ENCODE measurements at regions not wholly inside any gene's neighbourhood (a gene's known extent, or its start where the extent isn't known, plus 50 kb on each side); places are given as distances from the start of the nearest gene placed in this dataset.

GRCh38 chr15:66860844-66861243, 158.8 kb downstream of the SMAD6 start:
- H3K36me3 ChIP-seq (ENCODE audit: insufficient read depth, low read depth, low read length), result no peaks in the 10 kb centered on the region
- H3K27ac ChIP-seq (ENCODE audit: low read length), result no peak overlapping the region

DNA sequence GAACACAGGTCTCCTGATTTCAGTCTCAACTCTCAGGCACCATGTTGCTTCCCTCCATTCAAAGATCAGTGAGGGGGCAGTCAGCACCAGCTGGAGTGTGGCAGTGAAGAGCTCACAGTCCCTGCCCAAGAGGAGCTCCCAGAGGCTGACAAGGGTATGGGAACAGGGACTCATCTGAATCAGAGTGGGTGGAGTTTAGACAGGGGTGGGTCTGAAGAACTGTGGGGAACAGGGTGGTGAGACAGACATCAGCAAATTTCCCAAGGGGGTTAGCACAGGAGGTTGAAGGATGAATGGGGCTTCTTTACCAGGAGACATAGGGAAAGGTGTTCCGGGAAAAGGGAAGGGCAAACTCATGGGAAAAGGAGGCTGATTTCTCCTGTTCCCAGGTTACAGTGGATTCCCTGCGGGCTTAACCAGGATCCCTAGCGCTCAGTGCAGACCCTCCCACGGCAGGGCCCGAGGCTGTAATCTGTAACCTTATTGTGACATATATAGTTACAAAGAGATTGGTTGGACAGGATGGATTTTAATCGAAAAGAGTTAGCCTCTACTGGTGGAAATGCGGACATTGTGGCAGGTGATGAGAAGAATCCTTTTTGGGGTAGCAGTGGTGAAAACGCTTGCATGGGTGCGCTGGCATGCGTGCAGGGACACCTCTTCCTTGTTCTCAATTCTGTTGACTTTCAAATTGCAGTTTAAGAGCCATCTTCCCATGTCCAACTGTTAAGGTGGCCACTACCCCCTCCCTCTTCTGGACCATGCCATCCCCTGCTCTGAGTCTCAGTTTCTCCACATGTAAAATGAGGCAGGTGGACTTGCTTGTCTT, 160.3 kb downstream of the SMAD6 start:
- H3K36me3 ChIP-seq (ENCODE audit: insufficient read depth, low read depth, low read length), result no peaks in the 10 kb centered on the region
- H3K27ac ChIP-seq (ENCODE audit: low read length), result no peak overlapping the region
- no peaks in the 10 kb centered on the region for H3K9me3 ChIP-seq (ENCODE audit: insufficient read depth, low read depth, low read length)
- H3K4me1 ChIP-seq (ENCODE audit: insufficient read depth, low read length), result 0 out of 2 replicates have a peak, but pooled peaks cover 3% of the 10 kb centered on the region
- no peak overlapping the region for H3K9ac ChIP-seq (ENCODE audit: low read depth, low read length)
- H3K4me3 ChIP-seq (ENCODE audit: low read length), result no peak overlapping the region
- H3K27me3 ChIP-seq (ENCODE audit: insufficient read depth, low read length), result no peaks in the 10 kb centered on the region

More at GRCh38 chr15:66860844-66861243, 158.8 kb downstream of the SMAD6 start:
- no peak overlapping the region for H3K4me3 ChIP-seq (ENCODE audit: low read length)
- H3K4me1 ChIP-seq (ENCODE audit: insufficient read depth, low read length), result no peaks in the 10 kb centered on the region
- no peaks in the 10 kb centered on the region for H3K27me3 ChIP-seq (ENCODE audit: insufficient read depth, low read length)
- no peaks in the 10 kb centered on the region for H3K9me3 ChIP-seq (ENCODE audit: insufficient read depth, low read depth, low read length)
- H3K9ac ChIP-seq (ENCODE audit: low read depth, low read length), result no peak overlapping the region

GRCh38 chr15:66862940-66863335, 160.9 kb downstream of the SMAD6 start:
- Histone ChIP-seq H3K4me1 (ENCODE audit: insufficient read depth, low read length) (0 out of 2 replicates have a peak, but pooled peaks cover 3% of the 10 kb centered on the region), H3K9me3 (ENCODE audit: insufficient read depth, low read depth, low read length) (no peaks in the 10 kb centered on the region), H3K27me3 (ENCODE audit: insufficient read depth, low read length) (no peaks in the 10 kb centered on the region), H3K9ac (ENCODE audit: low read depth, low read length) (no peak overlapping the region), H3K4me3 (ENCODE audit: low read length) (no peak overlapping the region), H3K27ac (ENCODE audit: low read length) (no peak overlapping the region), H3K36me3 (ENCODE audit: insufficient read depth, low read depth, low read length) (no peaks in the 10 kb centered on the region)

- no peak overlapping the region for H3K9ac ChIP-seq (ENCODE audit: low read depth, low read length)
- no peak overlapping the region for H3K4me3 ChIP-seq (ENCODE audit: low read length)
- 0 out of 2 replicates have a peak, but pooled peaks cover 3% of the 10 kb centered on the region for H3K4me1 ChIP-seq (ENCODE audit: insufficient read depth, low read length)
- H3K36me3 ChIP-seq (ENCODE audit: insufficient read depth, low read depth, low read length), result no peaks in the 10 kb centered on the region
- H3K27ac ChIP-seq (ENCODE audit: low read length), result no peak overlapping the region
- H3K9me3 ChIP-seq (ENCODE audit: insufficient read depth, low read depth, low read length), result no peaks in the 10 kb centered on the region
- H3K27me3 ChIP-seq (ENCODE audit: insufficient read depth, low read length), result no peaks in the 10 kb centered on the region
These were observed 161.5 kb downstream of the SMAD6 start for GRCh38 chr15:66863390-66864085.

- Histone ChIP-seq H3K4me1 (ENCODE audit: insufficient read depth, low read length) (0 out of 2 replicates have a peak, but pooled peaks cover 3% of the 10 kb centered on the region), H3K9ac (ENCODE audit: low read depth, low read length) (no peak overlapping the region), H3K9me3 (ENCODE audit: insufficient read depth, low read depth, low read length) (no peaks in the 10 kb centered on the region), H3K27me3 (ENCODE audit: insufficient read depth, low read length) (no peaks in the 10 kb centered on the region), H3K27ac (ENCODE audit: low read length) (no peak overlapping the region), H3K36me3 (ENCODE audit: insufficient read depth, low read depth, low read length) (no peaks in the 10 kb centered on the region), H3K4me3 (ENCODE audit: low read length) (no peak overlapping the region)
These were observed 162.2 kb downstream of the SMAD6 start for GRCh38 chr15:66864086-66864830.

DNA sequence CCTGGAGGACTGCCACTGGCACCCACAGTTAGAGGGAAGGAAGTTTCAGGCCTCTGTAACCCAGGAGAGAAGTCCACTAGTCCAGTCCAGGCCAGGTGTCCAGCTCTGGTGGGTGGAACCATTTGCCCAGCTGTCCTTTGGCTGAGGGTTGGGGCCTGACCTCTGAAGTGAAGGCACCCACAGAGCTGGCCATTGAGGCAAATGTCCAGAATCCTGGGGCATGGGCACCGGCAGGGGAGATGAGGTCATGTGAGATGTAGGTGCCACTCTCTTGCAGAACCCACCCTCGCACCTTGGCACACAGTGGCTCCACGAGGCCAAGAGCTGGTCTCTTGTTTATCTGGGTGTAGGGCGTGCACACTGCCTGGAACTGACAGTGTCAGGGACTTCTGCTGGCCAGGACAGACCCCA, 162.8 kb downstream of the SMAD6 start:
- no peak overlapping the region for H3K9ac ChIP-seq (ENCODE audit: low read depth, low read length)
- no peak overlapping the region for H3K4me3 ChIP-seq (ENCODE audit: low read length)
- H3K27ac ChIP-seq (ENCODE audit: low read length), result no peak overlapping the region
- 0 out of 2 replicates have a peak, but pooled peaks cover 3% of the 10 kb centered on the region for H3K4me1 ChIP-seq (ENCODE audit: insufficient read depth, low read length)
- no peaks in the 10 kb centered on the region for H3K27me3 ChIP-seq (ENCODE audit: insufficient read depth, low read length)
- no peaks in the 10 kb centered on the region for H3K9me3 ChIP-seq (ENCODE audit: insufficient read depth, low read depth, low read length)
- H3K36me3 ChIP-seq (ENCODE audit: insufficient read depth, low read depth, low read length), result no peaks in the 10 kb centered on the region

DNA sequence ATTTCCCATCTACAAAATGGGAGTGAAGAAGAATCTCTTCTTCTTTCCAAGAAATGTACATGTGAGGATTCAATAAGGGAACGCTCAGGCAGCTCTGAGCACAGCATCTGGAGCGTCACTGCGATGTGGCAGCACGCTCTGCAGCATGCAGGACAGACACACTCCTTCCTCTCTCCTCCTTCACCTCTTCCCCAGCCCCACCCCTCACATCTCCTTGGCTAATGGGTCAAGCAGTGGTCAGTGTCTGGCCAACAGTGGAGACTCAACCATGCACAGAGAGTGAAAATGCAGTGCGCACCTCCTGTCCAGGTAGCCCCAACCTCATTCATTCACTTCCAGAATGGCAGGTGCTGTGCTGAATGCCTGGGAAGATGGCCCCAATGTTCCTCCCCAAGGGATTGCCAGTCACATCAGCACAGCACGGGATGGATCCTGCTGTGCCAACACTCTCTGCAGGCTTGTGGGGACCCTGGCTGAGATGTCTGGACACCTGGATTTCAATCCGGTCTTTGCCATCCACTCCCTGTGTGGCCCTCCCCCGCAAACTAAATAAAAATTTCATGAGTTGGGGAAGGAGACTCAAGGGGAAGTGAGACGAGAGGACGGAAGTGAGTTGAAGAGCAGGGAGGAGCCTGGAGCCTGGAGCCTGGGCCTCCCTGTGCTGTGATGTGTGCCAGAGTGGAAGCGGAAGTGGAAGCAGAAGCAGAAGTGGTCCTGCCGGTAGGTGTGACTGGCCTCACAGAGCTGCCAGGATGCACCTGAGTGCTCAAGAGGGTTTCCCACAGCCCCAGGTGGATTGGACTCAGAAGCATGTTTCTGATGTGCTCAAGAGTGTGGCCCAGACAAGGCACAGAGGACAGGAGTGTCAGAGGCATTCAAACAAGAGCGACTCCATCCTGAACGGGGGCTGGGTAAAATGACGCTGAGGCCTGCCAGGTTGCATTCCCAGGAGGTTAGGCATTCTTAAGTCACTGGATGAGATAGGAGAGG, 163.9 kb downstream of the SMAD6 start:
- H3K4me3 ChIP-seq (ENCODE audit: low read length), result no peak overlapping the region
- H3K9ac ChIP-seq (ENCODE audit: low read depth, low read length), result no peak overlapping the region
- no peaks in the 10 kb centered on the region for H3K9me3 ChIP-seq (ENCODE audit: insufficient read depth, low read depth, low read length)
- 0 out of 2 replicates have a peak, but pooled peaks cover 3% of the 10 kb centered on the region for H3K4me1 ChIP-seq (ENCODE audit: insufficient read depth, low read length)
- no peaks in the 10 kb centered on the region for H3K27me3 ChIP-seq (ENCODE audit: insufficient read depth, low read length)
- no peak overlapping the region for H3K27ac ChIP-seq (ENCODE audit: low read length)
- no peaks in the 10 kb centered on the region for H3K36me3 ChIP-seq (ENCODE audit: insufficient read depth, low read depth, low read length)

DNA sequence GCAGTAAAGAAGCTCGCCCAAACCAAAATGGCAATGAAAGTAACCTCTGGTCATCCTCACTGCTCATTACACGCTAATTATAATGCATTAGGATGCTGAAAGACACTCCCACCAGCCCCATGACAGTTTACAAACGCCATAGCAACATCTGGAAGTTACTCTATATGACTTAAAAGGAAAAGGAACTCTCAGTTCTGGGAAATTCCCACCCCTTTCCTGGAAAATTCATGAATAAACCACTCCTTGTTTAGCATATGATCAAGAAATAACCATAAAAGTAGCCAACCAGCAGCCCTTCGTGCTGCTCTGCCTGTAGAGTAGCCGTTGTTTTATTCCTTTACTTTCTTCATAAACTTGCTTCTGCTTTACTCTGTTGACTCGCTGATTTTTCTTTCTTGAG, 164.6 kb downstream of the SMAD6 start:
- no peaks in the 10 kb centered on the region for H3K9me3 ChIP-seq (ENCODE audit: insufficient read depth, low read depth, low read length)
- no peak overlapping the region for H3K4me3 ChIP-seq (ENCODE audit: low read length)
- H3K9ac ChIP-seq (ENCODE audit: low read depth, low read length), result no peak overlapping the region
- H3K36me3 ChIP-seq (ENCODE audit: insufficient read depth, low read depth, low read length), result no peaks in the 10 kb centered on the region
- no peak overlapping the region for H3K27ac ChIP-seq (ENCODE audit: low read length)
- no peaks in the 10 kb centered on the region for H3K27me3 ChIP-seq (ENCODE audit: insufficient read depth, low read length)
- H3K4me1 ChIP-seq (ENCODE audit: insufficient read depth, low read length), result 0 out of 2 replicates have a peak, but pooled peaks cover 3% of the 10 kb centered on the region

GRCh38 chr15:66868918-66869317, 166.9 kb downstream of the SMAD6 start:
- H3K4me3 ChIP-seq (ENCODE audit: low read length), result no peak overlapping the region
- H3K27me3 ChIP-seq (ENCODE audit: insufficient read depth, low read length), result no peaks in the 10 kb centered on the region
- 0 out of 2 replicates have a peak, but pooled peaks cover 3% of the 10 kb centered on the region for H3K4me1 ChIP-seq (ENCODE audit: insufficient read depth, low read length)
- H3K27ac ChIP-seq (ENCODE audit: low read length), result no peak overlapping the region
- no peaks in the 10 kb centered on the region for H3K9me3 ChIP-seq (ENCODE audit: insufficient read depth, low read depth, low read length)
- no peak overlapping the region for H3K9ac ChIP-seq (ENCODE audit: low read depth, low read length)
- no peaks in the 10 kb centered on the region for H3K36me3 ChIP-seq (ENCODE audit: insufficient read depth, low read depth, low read length)

GRCh38 chr15:66870880-66871388, 168.9 kb downstream of the SMAD6 start:
- Histone ChIP-seq H3K4me1 (ENCODE audit: insufficient read depth, low read length) (0 out of 2 replicates have a peak, but pooled peaks cover 3% of the 10 kb centered on the region), H3K27ac (ENCODE audit: low read length) (no peak overlapping the region), H3K36me3 (ENCODE audit: insufficient read depth, low read depth, low read length) (no peaks in the 10 kb centered on the region), H3K9me3 (ENCODE audit: insufficient read depth, low read depth, low read length) (no peaks in the 10 kb centered on the region), H3K9ac (ENCODE audit: low read depth, low read length) (no peak overlapping the region), H3K27me3 (ENCODE audit: insufficient read depth, low read length) (no peaks in the 10 kb centered on the region), H3K4me3 (ENCODE audit: low read length) (no peak overlapping the region)
